NCI-H187 (cell line): ENCODE measurements at regions not wholly inside any gene's neighbourhood (a gene's known extent, or its start where the extent isn't known, plus 50 kb on each side); places are given as distances from the start of the nearest gene placed in this dataset.
"Not testable (repeated sequence)": the region's sequence is repeated elsewhere in the genome, so short reads cannot be mapped to it uniquely, and the experiment has no call there.

Experiments used
- DNase-seq, 2 experiments: peaks; one replicate each; lab custom pipeline; 2025; lab: John Stamatoyannopoulos, UW

- DNase-seq: no peak
Observed at GRCh38 chr5:67770431-67771025, 445.0 kb upstream of the PIK3R1 start.

GRCh38 chr5:67765697-67766096 lies 449.9 kb upstream of the PIK3R1 start:
- no peak for DNase-seq

GRCh38 chr5:67757771-67758170 lies 457.8 kb upstream of the PIK3R1 start:
- DNase-seq: not testable (repeated sequence)

GRCh38 chr5:67752357-67752708 lies 463.2 kb upstream of the PIK3R1 start:
- DNase-seq: no peak

- no peak for DNase-seq
Observed at GRCh38 chr5:67748165-67748690, 467.3 kb upstream of the PIK3R1 start.

GRCh38 chr5:67747096-67747495 lies 468.5 kb upstream of the PIK3R1 start:
- no peak for DNase-seq

- DNase-seq: not testable (repeated sequence)
Observed at GRCh38 chr5:67746608-67747007, 468.9 kb upstream of the PIK3R1 start.

- DNase-seq: no peak
Observed at GRCh38 chr5:67746103-67746502, 469.5 kb upstream of the PIK3R1 start.

GRCh38 chr5:67732921-67733320 lies 482.6 kb upstream of the PIK3R1 start:
- no peak for DNase-seq

GRCh38 chr5:67732471-67732870 lies 483.1 kb upstream of the PIK3R1 start:
- DNase-seq: no peak

GRCh38 chr5:67731886-67732285 lies 483.7 kb upstream of the PIK3R1 start:
- DNase-seq: no peak

GRCh38 chr5:67730917-67731474 lies 484.6 kb upstream of the PIK3R1 start:
- DNase-seq: no peak

GRCh38 chr5:67728326-67728890 lies 487.1 kb upstream of the PIK3R1 start:
- DNase-seq: no peak

- DNase-seq: no peak
Observed at GRCh38 chr5:67725604-67726003, 490.0 kb upstream of the PIK3R1 start.

- DNase-seq: no peak
Observed at GRCh38 chr5:67724412-67725135, 491.0 kb upstream of the PIK3R1 start.

- DNase-seq: no peak
Observed at GRCh38 chr5:67723873-67724272, 491.7 kb upstream of the PIK3R1 start.

GRCh38 chr5:67722582-67722981 lies 493.0 kb upstream of the PIK3R1 start:
- not testable (repeated sequence) for DNase-seq

- no peak for DNase-seq
Observed at GRCh38 chr5:67720162-67720772, 495.3 kb upstream of the PIK3R1 start.

GRCh38 chr5:67702008-67702407 lies 505.4 kb upstream of the CD180 start:
- DNase-seq: no peak

GRCh38 chr5:67699560-67699959 lies 503.0 kb upstream of the CD180 start:
- no peak for DNase-seq

GRCh38 chr5:67696446-67696845 lies 499.8 kb upstream of the CD180 start:
- no peak for DNase-seq

GRCh38 chr5:67695369-67695768 lies 498.8 kb upstream of the CD180 start:
- DNase-seq: no peak

GRCh38 chr5:67694810-67695191 lies 498.2 kb upstream of the CD180 start:
- no peak for DNase-seq
